ENCODE measurements at regions not wholly inside any gene's neighbourhood (a gene's known extent, or its start where the extent isn't known, plus 50 kb on each side); places are given as distances from the start of the nearest gene placed in this dataset.

DNA sequence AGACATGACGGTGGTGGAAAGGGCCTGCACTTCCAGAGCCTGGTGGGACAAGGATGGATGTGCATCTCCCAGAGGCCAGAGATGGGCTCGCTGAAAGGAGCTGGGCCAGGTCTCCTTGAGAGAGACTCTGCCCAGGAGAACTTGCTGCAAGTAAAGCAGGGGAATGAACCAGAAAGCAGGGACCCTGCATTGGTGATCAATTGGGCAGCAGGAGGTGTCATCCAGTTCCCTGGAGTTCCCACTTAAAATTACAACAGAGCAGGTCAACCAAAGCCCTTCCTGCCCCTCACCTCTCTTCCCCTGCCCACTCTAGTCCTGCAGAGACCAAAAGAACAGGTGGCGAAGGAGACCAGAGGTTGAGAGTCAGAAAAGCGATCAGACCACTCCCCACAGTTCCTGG, 69.7 kb upstream of the CAB39 start:
- DNase-seq (ENCODE audit: low spot score), result no peak

DNA sequence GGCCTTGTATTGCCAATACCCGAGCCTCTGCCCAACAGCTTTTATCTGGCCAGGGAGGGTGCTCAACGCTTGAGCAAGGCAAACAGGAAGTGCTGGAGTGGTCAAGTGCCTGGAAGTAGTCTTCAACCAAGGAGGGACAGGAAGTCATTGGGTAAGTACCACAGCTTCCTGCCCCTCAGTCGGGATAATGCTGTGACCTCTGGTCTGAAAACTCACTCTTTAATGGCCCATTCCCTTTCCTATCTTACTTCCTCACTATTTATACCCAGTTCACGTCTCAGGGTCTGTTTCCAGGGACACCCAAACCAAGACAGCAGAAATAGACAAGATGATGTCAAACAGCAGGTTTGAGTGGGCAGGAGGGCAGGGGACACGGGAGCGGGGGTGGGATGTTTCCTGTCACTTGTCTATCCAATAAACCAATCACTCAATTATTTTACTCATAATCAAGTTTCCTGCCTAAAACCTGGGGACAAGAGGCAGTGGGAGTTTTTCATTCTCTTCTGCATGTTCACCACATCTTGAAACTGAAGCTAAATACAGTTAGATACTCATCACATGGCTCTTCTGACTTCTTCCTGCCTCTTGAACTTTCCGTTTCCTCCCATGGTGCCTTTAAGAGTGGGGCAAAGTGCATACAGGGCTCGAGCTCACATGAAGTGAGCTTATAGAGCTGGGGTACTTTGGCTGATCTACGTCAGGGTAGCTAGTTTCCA, 68.9 kb upstream of the CAB39 start:
- no peak for DNase-seq (ENCODE audit: low spot score)

- DNase-seq (ENCODE audit: low spot score), result no peak
Measured at GRCh38 chr2:230644356-230644935, 68.2 kb upstream of the CAB39 start.

- DNase-seq (ENCODE audit: low spot score), result no peak
Measured at GRCh38 chr2:230648356-230648755, 64.3 kb upstream of the CAB39 start.

DNA sequence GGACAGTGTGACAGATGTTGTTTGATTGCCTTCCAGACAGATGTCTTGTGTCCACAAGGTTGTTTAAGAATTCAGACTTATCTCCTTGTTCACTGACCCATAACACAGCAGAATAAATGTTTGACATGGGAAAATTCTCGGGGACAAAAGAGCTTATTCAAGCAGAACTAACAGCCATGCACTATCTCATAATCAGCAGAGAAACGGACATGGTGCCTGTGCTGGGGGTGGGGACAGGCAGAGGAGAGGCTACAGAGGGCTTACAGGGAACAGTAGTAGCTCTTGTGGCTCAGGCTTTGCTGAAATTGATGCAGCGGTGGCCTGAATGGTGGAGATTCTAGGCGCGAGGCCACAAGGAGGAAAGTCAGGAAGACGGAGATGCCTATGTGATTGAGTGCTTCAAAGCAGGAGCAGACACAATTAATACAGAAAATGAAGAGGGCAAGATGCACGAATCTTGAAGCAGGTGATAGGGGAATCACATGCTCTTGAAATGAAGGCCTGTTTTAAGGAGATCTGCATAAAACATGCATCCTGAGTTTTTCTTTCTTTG, 62.0 kb upstream of the CAB39 start:
- DNase-seq (ENCODE audit: low spot score), result no peak

DNA sequence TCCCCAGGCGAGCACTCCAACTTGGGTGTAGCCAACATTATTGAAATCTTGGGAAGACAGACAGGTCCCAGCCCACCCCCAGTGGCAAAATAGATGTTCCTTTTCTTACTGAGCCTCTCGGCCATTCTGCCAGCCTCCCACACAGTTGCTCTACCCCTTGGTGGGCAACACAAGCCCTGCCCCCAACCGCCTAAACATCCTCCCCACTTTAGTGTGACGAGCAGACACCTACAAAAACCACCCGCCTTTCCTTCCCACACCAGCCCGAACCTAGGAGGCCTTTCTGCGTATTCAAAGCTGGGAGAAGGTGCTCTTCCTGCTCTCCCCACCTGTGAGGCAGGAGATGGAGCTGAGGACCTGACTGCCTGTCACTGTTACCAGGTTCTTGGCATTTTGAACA, 58.6 kb upstream of the CAB39 start:
- DNase-seq (ENCODE audit: low spot score), result no peak

DNA sequence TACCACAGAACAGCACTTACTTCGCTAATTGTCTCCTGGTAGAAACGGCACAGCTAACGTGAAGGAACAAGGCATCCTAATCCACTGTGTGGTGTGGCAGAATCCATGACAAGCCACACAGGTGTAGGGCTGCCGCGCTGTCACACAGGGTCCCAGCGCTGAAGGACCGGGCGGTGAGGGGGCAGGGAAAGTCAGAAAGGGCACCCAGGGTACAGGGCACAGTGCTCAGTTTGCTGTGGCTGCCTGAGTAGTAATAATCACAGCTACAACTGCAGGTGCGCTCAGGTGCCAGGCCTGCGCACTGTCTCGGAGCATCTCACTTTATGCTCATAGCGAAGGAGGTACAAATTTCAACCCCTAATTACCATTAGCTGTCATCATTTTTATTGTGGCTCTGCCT, 55.2 kb upstream of the CAB39 start:
- DNase-seq (ENCODE audit: low spot score), result no peak

DNA sequence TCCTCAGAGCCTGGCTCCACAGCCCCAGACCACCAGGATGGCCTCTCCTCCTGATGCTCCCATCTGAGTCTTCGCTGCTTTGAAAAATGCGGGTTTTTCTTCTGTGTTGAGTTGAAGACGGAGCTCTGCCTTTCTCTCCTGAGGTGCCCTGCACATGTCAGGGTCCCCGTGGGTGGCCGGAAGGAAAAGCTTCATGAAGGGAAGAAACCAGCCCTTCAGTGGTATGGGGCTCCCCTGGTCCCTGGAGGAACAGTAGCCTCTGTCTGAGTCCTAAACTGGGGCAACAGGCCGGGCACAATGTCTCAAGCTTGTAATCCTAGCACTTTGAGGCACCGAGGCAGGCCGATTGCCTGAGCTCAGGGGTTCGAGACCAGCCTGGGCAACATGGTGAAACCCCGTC, 54.7 kb upstream of the CAB39 start:
- DNase-seq (ENCODE audit: low spot score), result no peak

DNA sequence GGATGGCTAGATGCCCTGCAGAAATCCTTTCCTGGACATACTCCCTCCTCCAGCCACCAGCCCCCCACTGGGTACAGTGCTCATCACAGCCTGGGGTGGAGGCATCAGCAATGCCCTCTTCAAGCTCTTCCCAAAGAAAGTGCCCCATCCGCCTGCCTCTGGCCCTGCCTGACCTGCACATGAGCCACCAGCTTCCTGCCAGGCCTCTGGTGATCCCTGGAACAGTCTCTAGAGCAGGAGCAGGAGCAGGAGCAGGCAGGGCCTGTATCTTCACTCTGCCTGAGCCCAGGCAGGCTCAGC, 54.1 kb upstream of the CAB39 start:
- no peak for DNase-seq (ENCODE audit: low spot score)

GRCh38 chr2:230658877-230659652, 53.6 kb upstream of the CAB39 start:
- DNase-seq (ENCODE audit: low spot score), result no peak

DNA sequence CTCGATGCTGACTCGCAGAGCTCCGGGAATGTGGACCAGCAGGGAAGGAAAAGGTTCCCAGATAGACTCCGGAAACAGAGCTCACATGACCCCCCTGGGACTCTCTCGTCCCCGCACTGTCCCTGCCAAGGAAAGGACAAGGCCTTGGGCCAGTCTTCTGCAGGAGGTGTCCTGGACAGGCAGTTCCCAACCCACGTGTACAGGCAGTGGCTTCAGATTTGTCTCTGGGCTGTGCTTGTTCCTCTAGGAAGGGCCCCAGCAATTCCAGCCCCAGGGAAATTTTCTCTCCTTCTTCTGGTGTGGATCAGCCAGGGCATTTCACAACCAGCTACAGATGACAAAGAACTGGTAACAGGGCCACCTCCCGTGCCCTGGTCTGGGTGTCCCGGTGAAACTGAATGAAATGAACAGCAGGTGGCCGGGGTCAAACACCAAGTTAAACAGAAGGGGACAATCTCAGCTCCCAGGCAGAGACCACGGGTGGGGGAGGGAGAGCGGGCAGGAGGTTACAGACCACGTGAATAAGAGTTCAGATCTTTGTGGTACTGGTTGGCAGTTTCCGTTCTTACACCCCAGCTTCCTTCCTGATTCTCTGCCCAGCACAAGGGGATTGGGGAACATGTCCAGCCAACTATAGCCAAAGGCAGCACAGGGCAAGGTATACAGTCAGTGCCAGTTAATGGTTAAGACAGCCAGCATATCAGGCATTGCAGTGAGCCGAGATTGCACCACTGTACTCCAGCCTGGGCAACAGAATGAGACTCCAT, 52.2 kb upstream of the CAB39 start:
- DNase-seq (ENCODE audit: low spot score), result no peak

DNA sequence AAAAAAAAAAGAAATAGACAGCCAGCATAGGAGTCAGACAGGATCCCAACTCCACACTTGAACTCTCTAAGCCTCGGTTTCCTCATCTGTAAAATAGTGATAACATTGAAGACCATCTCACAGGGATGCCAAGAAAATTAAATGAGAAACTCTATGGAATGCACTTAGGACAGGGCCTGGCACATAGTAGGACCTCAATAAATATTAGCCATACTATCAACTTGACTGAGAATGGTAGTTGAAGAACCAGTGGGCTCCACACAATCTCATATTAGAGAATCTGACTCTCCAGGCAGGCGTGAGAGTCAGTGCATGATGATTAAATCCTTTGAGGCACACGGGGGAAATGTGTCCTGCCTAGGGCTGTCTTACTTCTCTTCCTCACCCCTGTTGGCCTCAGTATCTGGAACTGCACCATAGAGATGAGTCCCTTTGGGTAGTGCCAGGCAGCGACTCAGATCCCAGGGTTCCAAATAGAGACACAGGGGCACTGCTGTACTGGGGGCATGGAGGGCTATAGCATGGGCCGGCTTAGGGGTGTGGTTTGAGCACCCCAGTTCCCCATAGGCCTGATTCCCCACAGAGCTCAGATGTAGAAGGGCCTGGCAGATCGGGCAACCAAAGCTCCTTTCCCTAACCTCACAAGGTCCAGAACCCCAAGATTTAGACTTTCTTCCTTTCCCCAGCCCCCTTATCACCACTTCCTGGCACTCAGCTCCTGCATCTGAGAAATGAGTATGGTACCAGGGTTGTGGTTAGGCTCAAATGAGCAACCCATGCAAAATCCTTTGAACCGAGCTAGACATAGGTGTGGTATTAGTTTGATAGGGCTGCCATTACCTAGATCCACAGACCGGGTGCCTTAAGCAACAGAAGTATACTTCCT, 51.3 kb upstream of the CAB39 start:
- DNase-seq (ENCODE audit: low spot score), result no peak

Measured in AG20443 (cell line).